ENCODE measurements at regions not wholly inside any gene's neighbourhood (a gene's known extent, or its start where the extent isn't known, plus 50 kb on each side); places are given as distances from the start of the nearest gene placed in this dataset.

DNA sequence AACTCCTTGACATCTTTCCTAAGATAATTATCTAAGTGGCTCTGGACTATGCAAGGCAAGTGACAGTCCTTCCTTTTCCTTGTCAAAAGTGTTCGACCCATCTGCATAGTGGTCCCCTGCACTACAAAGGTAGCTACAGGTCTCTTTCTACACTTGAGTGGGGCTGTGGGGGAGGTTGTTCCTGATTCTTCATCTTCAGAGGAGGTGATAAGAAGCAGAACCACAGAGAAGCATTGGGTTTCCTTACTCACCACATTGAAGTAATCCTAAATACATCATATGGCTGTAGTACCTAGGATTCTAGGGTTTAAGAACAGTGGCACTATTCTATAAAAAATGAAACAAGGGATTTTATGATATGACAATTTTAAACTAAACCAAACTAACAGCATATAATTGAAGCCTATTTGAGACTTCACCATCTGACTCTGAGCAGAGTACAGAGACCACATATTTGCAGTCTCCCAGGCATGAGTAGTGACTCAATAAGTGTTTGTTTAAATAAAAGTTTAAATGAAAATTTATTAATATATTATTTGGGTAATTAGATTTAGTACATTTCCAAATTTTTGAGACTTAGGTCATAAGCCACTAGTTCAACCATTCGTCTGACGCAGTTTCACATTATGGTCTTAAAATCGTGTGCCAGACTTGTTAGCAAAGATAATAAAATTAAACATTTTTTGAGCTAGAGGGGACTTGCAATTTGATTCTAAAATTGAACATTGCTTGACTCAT lies 54.9 kb upstream of the NEK7 start:
- TF ChIP-seq CTCF (IDR thresholded peaks at IDR 0.05) (no peak), POLR2A (IDR thresholded peaks at IDR 0.05) (no peak), POLR2AphosphoS5 (IDR thresholded peaks at IDR 0.05) (no peak)

Measured in breast epithelium (tissue), 3 donors.